Renal cortical epithelial cell (primary cell): ENCODE measurements at regions not wholly inside any gene's neighbourhood (a gene's known extent, or its start where the extent isn't known, plus 50 kb on each side); places are given as distances from the start of the nearest gene placed in this dataset.
A peak's percentile ranks its signal among the peaks of the same experiment; 100 is the strongest.

ENCODE experiments used
- DNase-seq: peaks from one replicate; pipeline ENCODE4 v3.0.0-alpha.2; 2011; ENCODE audit warnings: low read depth

- DNase-seq = no peak
Observed at GRCh38 chr4:74878323-74878722, 54.6 kb upstream of the PARM1 start.

DNA sequence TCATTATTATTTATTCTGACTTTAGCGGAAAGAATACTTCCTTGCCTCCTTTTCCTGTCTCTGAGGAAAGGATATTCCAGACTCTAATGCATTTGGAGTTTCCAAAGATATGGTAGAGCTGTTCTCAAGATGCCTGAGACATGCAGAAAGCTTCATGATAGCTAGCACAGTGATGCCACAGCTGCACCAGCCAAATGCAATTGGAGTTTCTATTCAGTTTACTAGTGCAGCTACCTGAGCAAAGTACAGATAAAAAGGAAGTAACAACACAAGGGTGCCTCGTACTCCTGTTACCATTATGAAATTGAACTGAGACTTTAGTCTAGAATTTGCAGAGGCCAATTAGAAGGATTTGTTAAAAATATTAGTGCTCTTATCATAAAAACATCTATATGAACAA is 57.5 kb upstream of the PARM1 start:
- DNase-seq = no peak

DNA sequence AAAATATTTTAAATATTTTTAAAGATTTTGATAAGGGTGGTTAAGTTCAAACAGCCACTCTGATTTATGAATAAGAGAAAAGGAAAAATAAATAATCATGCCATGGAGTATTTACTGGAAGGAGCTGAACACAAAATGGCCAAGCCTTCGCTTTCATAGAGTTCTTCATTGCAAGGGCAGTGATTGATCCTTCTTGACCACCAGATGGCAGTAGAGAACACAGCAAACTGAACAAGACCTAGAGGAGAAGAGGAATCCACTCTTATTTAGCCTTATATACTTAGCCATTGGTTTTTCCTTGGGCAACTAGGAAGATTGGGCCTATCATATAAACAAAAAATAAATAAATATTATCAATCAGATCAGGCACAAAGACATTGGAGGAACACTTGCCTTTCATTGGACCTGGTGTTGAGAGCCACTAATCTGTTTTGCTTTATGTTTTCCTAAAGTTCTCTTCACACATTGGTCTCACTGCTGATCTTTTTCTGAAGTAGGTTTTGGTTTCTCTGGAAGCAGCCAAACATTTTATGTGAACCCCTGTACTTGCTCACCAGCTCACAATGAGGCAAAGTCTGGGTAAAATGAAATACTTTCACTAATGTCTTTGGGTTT is 58.1 kb upstream of the PARM1 start:
- peak; percentile 84 for DNase-seq

- peak; percentile 23 for DNase-seq
Observed at GRCh38 chr4:74873545-74874301, 59.2 kb upstream of the PARM1 start.

DNA sequence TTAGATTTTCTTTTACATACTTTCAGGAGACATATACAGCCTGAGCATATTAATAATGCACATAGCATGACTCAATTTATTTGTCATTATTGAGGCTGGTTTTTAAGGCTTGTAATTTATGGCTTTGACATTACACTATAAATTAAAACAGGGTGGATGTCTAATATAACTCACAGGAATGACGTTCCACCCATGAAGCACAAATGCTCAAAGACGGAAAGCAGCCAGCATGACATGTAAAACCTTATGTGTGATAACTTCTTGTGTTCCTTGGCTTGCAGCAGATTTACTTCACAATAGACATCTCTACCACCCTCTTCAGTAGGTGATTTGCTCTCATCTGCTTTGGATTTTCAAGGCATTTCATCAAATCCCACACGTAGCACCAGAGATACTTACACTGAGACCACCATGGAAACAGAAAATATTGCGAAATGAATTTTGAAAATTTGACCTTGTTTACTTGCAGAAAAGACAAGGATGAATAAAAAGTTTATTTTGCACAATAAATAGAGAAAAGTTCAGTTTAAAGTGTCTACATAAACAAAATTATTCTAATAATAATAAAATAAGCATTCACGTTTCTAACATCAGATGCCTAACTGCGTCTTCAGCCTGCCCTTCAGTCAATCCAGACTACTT is 64.7 kb upstream of the BTC start:
- no peak for DNase-seq

GRCh38 chr4:74855879-74856278 is 61.6 kb upstream of the BTC start:
- DNase-seq = peak; percentile 25

- DNase-seq = no peak
Observed at GRCh38 chr4:74848774-74849173, 54.5 kb upstream of the BTC start.

DNA sequence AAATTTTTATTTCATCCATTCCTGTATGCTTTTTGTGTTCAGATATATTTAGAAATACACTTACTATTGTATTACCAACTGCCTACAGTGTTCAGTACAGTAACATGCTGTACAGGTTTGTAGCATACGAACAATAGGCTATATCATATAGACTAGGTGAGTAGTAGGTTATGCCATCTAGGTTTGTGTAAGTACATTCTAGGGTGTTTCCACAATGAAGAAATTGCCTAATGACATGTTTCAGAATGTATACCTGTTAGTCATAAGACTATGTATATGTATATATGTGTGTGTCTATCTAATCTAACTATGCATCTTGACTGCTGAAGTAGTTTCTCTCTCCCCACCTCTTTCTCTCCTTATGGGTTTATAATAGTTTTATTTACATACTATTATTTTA is 51.5 kb upstream of the BTC start:
- DNase-seq = no peak
